Thyroid gland (tissue), 4 donors: ENCODE measurements at regions not wholly inside any gene's neighbourhood (a gene's known extent, or its start where the extent isn't known, plus 50 kb on each side); places are given as distances from the start of the nearest gene placed in this dataset.

Source experiments
- POLR2A ChIP-seq, 2 donors: fragments of 450-650 bp; IDR thresholded peaks; one replicate each; pipeline ENCODE4 v1.6.1; 2017; ENCODE audit warnings: antibody characterized with exemption in 2 of 2, mild to moderate bottlenecking in 2 of 2, moderate library complexity in 1 of 2
- TF ChIP-seq, protein P1 (sequence below), 6 experiments: fragments of 200-600 bp in 3 of 6; fragments of 450-650 bp in 3 of 6; sonication (generic) in 3 of 6; IDR thresholded peaks; one replicate each; pipeline ENCODE4 v1.5.1; 2016 to 2019; ENCODE audit warnings: antibody characterized with exemption in 6 of 6, mild to moderate bottlenecking in 2 of 6, inconsistent platforms in 1 of 6, moderate library complexity in 1 of 6

DNA sequence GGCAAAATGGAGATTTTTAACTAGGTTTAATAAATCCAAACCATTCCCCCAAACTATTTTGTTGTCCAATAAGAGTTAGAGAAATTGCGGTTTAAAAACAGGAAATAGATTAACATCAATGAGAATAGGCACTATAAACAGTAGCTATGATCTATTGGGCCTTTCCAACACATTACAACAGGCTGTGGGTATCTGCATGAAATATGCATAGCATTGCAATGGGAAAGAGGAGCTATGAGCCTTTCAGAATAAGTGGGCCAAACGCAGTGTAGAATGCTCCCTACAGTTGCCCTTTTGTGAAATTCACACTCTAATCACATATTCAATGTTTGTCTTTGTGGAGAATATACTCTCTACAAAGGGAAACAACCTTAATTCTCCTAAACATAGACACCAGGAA, 305.5 kb upstream of the PRMT6 start:
- TF ChIP-seq, protein P1, sequence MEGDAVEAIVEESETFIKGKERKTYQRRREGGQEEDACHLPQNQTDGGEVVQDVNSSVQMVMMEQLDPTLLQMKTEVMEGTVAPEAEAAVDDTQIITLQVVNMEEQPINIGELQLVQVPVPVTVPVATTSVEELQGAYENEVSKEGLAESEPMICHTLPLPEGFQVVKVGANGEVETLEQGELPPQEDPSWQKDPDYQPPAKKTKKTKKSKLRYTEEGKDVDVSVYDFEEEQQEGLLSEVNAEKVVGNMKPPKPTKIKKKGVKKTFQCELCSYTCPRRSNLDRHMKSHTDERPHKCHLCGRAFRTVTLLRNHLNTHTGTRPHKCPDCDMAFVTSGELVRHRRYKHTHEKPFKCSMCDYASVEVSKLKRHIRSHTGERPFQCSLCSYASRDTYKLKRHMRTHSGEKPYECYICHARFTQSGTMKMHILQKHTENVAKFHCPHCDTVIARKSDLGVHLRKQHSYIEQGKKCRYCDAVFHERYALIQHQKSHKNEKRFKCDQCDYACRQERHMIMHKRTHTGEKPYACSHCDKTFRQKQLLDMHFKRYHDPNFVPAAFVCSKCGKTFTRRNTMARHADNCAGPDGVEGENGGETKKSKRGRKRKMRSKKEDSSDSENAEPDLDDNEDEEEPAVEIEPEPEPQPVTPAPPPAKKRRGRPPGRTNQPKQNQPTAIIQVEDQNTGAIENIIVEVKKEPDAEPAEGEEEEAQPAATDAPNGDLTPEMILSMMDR (IDR thresholded peaks at IDR 0.05), result no peak
- no peak for TF ChIP-seq POLR2A (IDR thresholded peaks at IDR 0.05)
